ENCODE measurements at regions not wholly inside any gene's neighbourhood (a gene's known extent, or its start where the extent isn't known, plus 50 kb on each side); places are given as distances from the start of the nearest gene placed in this dataset.
"Not testable (repeated sequence)": the region's sequence is repeated elsewhere in the genome, so short reads cannot be mapped to it uniquely, and the experiment has no call there.

DNA sequence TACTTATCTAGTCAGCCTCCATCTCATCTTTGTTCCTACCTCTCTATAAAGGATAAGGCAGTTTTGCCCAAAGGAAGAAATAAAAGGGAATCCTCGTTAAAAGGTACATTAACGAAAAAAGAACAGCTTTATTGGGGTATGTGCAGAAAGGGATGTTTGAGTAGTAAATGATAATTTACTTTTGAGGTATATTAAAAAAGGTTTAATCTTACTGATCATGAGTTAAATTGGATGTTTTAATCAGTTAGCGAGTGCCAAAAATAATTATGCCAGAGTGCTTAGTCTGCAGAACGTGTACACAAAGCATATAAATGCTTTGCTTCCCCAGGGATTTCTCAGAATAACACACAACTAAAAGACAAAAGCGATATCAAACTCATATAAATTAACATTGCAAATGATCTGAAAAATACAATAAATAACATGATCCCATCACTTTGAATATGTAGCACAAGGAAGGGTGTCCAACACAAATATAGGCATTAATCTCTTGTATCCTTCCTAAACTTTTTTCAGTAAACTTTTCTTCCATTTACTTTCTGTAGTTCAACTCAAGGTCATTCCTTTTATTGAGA, 865.0 kb downstream of the NR2F1-AS1 start:
- DNase-seq (ENCODE audit: low read depth in 2 of 2) = no peak

DNA sequence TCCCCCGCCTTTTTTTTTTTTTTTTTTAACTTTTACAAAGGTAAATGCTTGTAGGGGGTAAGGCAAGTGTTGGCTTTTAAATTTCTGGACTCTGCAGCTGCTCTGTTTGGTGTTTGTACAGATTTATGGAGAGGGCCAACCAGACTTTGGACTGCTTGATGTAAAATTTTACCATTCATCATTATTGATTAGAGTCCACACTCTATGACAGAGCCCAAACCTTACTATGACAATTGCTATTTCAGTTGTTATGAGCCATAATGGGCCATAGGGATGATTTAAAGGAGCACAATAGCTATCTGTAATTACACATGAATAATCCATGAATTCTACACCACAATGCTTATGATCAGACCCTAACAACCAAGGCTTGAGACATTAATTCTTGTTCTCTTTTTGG, 867.2 kb downstream of the NR2F1-AS1 start:
- no peak for DNase-seq (ENCODE audit: low read depth in 2 of 2)

DNA sequence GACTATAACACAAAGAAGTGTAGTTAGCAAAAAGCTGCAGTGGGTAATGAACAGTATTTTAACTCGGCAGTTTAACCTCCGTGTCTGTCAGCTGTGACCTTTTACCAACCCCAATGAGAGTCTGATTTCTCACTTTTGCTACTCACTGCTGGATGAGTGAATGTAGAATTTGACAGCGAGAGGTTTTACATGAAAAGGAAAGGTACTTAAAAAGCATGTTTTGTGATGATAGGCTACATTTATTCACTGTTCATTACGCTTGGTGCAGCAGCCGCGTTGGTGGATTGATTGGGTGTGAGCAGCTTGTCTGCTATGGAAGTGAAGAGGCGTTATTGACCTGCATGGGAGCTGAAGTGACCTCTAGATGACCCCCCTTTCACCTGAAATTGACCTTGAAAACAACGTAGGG, 867.7 kb downstream of the NR2F1-AS1 start:
- DNase-seq (ENCODE audit: low read depth in 2 of 2) = no peak

DNA sequence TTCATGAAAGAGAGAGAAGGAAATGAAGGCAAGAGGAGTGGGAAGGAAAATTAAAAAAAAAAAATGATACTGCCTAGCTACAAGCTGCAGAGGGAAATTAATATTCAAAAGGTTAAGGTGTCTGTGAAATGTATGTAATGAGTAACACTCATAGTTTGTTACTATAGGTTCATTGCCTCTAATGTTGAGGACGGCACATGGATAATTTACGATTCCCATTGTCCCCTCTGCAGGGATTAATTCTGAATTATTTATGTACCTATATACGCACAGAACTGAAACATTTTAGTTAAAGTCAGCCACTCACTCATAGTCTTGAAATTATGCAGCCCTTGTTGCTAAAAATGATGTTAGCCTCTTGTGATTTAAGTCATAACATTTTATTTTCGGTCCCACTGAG, 869.1 kb downstream of the NR2F1-AS1 start:
- no peak for DNase-seq (ENCODE audit: low read depth in 2 of 2)

DNA sequence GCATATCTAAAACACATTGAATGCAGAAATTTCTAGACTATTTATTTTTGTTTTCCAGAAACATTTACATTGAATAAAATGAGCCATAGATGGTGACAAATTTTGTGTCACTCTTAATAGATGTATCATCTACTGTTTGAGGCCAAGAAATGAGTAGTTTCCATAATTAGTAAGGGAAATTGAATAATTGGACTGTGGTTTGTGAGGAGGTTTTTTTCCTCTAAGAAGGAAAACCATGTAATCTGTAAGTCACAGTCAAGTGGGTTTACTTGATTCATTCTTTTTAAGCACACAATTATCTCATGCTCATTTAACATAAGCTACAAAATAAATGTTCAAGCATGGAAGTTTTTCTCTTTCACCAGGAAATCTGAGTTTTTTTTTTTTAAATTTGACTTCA, 876.4 kb downstream of the NR2F1-AS1 start:
- DNase-seq (ENCODE audit: low read depth in 2 of 2) = no peak

DNA sequence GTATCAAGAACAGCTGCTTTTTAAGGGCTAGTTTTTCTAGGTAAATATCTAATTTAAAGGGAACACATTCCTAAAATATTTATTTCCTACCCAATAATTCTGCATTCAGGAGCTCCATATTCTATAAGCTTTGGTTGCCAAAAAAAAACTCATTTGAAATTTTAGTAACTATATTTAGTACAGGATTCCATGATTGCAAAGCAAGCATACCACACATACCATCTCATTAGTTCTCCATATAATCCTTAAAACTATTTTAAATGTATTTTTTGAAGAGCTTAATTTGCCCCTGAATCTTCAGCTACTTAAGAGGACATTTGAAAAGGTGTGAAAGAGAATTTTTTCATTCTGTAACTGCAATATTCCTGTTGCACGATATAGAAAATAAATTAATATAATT, 877.0 kb downstream of the NR2F1-AS1 start:
- no peak for DNase-seq (ENCODE audit: low read depth in 2 of 2)

DNA sequence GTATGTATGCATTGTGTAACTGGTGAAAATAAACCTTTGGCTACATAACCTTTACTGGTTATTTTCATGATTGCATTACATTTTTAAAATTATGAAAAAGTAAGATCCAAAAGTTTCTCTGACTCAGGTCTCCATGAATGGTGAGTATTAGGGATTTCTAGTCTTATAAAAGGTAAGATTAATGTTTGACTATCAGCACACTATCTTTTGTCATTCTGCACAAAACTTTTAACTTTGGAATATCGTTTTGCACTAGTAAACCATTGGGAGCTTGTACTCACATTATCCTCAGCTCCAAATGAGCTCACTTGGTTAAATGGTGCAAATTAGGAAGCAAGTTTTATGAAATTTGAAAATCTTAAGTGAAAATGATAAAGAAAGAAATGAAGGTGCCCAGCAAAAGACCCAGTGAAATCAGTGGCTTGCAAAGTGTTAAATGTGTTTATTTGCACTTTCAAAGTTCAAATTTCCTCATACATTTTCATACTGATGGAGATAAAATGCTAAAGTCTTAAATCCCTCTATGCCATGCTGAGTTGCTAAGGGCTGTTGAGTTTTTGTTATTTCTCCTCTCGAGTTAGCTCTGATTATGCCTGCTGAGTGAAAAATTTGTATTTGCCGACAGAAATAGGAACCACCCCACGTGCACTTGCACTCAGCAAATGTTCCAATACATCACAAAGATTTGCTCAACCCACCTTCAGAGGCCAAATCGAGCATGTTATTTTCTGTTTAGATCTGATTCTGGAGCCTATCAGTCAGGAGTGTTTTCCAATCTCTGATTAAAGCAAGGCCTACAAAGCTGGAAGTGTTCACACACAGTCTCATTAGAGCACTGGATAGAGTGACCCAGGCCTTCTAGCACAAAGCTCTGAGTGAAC, 885.7 kb downstream of the NR2F1-AS1 start:
- no peak for DNase-seq (ENCODE audit: low read depth in 2 of 2)

DNA sequence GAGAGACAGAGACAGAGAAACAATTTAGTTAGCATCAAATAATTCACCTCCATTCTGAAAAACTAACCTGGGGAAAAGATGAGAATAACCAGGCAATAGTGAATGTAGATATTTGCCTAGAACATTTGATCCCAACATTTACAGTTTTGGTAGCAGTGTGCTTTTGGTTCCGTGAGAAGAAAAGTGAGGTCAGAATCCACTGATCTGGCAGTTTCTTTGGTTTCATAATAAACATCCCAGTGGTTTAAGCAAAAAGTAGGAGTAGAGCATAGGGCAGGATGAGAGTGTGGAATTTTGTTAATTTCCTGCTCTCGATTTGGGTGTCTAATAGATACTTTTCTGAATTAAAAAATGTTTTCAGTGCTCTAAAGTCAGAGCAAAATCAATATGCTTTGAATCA, 887.0 kb downstream of the NR2F1-AS1 start:
- peak in 1 of 2 donors; percentile 2 for DNase-seq (ENCODE audit: low read depth in 2 of 2)

DNA sequence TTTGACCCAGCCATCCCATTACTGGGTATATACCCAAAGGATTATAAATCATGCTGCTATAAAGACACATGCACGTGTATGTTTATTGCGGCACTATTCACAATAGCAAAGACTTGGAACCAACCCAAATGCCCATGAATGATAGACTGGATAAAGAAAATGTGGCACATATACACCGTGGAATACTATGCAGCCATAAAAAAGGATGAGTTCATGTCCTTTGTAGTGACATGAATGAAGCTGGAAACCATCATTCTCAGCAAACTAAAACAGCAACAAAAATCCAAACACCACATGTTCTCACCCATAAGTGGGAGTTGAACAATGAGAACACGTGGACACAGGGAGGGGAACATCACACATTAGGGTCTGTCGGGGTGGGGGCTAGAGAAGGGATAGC, 889.1 kb downstream of the NR2F1-AS1 start:
- not testable (repeated sequence) for DNase-seq (ENCODE audit: low read depth in 2 of 2)

DNA sequence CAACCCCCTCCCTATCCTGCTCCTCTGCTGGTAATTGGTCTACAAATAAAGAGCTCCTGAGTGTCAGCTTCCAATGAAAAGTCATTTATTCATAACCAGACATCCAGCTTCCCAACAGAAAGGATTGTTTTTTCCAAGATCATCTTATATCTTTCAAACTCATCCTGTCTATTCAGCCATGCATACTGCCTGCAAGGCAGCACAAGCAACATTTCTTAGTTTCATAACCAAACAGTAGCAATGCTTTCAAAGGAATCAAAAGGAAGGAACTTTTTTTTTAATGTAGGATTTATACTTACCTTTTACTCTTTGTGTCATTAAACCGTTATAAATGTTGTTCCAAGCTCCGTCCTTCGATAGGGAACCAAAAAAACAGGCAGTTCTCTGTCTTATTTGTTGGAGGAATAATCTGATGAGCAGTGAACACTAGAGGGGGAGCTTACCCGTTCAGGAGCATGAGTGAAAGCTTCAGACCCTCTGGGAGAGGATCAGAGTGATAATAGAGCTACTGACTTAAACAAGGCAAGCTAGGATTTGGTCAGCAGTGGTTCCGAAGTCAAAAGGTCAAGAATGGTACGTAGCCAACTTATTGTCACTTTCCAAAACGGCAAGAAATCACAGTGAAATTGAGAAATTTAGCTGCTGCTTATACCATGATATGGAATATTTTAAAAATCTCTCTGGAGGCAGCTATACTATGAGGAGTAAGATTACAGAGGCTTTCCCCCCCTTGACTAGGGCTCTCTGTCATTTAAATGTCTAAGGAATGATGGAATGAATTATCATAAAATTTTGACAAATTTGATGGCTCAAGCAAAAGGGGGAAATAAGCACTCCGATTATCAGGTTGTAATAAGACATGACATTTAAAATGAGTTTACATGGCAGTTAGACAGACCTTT, 892.9 kb downstream of the NR2F1-AS1 start:
- DNase-seq (ENCODE audit: low read depth in 2 of 2) = peak; percentile 50 to 78

DNA sequence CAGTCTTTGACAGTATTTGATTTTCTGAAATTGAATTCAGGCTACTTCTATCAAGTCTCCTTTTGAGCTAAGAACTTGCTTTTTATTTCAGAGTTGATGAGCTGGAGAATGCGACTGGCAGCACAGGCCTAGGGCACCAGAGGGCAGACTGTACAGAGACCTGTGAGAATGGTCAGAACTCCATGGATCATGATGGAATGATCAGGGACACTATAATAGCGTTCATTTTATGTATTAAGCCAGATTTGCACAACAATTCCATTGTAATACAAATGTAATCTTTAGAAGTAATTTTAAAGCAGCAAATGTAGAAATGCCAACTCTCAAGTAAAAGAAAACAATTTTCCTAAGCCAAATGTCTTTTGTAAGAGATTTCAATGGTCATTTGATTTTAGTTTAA, 902.4 kb downstream of the NR2F1-AS1 start:
- DNase-seq (ENCODE audit: low read depth in 2 of 2) = peak; percentile 2 to 39

DNA sequence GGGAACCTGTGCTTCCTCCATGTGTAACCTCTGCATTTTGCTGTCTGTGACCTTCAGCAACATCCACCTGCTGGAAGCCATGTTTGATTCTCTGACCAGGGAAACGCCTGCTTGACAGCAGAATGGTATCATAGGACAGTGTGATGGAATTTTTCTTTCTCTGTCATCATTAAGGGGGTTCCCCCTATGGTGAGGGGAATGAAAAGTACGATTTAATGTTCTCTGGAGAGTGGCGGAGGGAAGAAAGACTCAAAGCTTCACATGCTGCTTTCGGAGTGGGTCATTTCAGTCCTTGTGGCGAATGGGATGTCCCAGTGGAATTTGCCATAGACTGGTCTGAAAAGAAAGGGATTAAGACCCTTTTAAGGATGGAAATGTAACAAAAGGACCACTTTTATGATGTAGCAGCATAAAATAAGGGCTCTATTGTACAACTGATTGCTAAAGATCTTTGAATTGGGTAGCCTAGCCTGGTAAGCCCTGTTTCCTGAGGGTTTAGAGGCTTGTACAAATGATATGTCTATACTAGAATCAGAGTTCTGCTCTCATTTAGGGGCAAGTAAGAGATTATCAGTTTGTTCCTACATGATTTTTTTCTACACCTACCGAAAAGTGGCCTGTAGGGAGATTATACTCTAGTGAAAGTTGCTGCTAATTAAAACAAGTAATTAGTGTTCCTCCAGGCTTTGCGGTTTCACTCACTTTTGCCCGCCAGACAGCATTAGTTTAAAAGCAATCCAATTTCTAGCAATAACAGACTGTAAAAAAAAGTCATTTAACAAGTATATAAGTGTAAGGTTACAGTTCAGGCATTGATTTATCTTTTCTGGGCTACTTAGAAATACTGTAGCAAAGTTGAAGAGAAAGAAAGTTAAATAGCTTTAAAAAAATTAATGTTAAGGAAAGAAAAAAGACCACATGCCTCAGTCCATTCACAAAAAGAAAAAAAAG, 904.5 kb downstream of the NR2F1-AS1 start:
- no peak for DNase-seq (ENCODE audit: low read depth in 2 of 2)

DNA sequence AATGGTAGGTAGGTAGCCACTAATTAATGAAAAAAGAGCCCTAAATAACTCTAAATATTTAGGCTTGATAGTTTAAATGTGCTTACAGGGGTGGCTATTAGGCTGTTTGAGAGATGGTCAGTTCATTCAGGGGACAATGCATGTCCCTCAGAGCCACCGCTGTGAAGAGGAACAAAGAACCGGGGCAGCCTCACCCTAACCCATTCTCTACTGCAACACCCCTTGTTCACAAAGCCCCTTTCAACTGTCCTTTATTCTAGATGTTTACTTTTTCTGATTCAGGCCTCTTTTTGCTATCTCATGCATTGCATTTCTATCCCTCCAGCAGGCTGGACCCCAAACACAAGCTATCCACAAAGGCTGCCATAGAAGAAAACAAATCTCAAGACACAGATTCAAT, 906.7 kb downstream of the NR2F1-AS1 start:
- no peak for DNase-seq (ENCODE audit: low read depth in 2 of 2)

DNA sequence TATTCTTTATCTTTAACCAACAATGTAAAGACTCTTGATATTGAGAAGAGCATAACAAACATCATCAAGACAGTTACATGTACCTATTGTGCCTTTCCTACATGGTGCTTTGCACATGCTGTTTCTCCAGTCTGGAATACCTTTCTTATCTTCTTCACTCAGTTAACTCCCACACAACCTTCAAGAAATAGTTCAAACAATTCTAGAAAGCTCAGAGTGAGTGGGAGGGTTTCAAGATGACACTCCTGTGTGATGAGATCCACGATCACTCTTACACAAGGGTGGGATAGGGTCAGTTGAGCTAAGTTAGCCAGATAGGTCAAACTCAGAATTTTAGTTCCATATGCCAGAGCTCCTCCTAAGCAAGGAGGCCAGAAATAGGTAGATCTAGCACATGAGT, 915.5 kb downstream of the NR2F1-AS1 start:
- no peak for DNase-seq (ENCODE audit: low read depth in 2 of 2)

DNA sequence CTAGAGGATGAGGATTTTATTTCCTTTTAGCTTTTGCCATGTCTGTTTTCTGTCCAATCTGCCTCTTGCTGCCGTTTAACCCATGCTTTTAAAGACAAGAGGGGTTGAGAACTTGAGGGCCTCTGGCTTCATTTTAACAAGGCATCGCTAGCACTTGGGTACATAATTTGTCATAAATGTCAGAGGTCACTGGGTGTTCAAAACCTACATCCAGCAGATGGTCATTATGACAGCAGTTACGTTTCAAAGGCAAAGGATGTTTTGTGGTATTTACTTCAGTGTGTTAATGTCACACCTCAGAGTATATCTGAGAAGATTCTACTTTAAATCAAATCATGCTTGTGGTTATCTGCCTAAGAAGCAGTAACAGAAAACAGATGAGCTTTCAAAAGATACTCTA, 918.3 kb downstream of the NR2F1-AS1 start:
- no peak for DNase-seq (ENCODE audit: low read depth in 2 of 2)

DNA sequence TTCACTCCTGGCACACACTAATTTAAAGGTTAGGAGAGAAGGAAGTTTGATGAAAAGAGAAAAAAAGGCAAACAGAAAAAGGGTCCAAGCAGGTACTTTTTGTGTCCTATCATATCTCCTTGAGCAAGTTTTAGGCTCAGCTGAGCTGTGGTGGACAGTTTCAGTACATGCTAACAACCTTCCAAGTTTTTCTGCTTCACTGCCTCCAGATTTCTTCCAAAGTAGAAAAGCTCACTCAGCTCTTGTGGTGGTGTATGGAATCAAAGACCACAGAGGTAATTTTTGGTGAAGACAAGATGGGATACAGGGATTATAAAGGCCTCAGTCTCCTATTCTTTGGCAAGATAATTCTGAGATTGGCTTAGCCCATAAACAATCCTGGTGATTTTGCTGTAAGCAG, 921.8 kb downstream of the NR2F1-AS1 start:
- DNase-seq (ENCODE audit: low read depth in 2 of 2) = no peak

DNA sequence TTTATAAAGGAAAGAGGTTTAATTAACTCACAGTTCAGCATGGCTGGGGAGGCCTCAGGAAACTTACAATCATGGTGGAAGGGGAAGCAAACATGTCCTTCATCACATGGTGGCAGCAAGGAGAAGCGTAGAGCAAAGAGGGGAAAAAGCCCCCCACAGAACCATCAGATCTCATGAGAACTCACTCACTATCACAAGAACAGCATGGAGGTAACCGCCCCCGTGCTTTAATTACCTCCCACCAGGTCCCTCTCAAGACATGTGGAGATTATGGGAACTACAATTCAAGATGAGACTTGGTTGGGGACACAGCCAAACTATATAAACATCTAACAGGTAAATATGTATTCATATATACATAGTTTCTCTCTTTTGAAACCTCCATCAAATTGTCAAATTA, 926.4 kb downstream of the NR2F1-AS1 start:
- not testable (repeated sequence) for DNase-seq (ENCODE audit: low read depth in 2 of 2)

DNA sequence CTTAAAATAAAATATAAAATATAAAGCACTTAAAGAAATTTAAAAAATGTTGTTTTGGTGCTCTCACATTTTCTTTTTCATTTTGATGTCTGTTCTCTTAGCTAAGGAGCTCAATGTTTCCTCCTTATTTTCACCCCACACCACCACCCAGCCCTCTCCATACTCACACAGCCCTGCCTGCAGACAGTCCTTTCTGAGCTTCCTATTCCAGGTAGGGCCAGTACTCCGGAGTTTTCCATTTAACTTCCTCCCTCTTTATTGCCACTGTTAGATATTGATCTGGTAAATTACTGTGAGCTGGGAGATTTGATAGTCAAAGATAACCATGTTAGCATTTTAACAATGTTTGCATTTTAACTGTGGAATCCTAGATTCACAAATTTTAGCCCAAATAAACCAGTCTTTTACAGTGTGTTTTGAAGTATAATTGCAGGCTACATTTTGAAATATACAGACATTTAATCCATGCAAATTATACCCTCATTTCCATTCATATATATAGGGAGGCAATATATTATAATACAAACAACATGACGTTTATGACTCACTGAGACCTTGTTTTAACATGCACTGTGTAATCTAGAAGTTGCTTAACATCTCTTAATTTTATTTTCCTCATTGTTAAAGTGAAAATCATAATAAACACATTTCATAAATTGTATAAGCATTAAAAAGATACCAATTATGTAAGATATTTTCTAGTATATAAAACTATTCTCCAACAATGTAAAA, 927.1 kb downstream of the NR2F1-AS1 start:
- DNase-seq (ENCODE audit: low read depth in 2 of 2) = no peak

DNA sequence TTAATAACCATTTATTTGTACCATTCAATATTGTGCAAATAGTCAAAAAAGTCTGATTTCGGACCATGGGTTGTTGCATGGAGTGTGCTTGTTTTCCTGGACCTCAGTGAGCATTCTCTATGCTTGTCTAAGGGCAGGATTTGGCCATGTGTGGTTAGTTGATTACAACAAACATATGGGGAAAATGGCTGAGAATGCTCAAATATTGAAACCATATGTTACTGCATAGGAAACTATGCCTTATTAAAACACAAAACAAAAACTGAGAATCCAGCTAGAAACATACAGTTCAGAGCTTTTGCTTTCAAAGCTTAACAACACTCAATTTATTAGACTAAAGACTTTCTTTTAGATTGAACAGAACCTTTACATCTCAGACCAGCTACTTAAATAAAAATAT, 928.3 kb downstream of the NR2F1-AS1 start:
- no peak for DNase-seq (ENCODE audit: low read depth in 2 of 2)

DNA sequence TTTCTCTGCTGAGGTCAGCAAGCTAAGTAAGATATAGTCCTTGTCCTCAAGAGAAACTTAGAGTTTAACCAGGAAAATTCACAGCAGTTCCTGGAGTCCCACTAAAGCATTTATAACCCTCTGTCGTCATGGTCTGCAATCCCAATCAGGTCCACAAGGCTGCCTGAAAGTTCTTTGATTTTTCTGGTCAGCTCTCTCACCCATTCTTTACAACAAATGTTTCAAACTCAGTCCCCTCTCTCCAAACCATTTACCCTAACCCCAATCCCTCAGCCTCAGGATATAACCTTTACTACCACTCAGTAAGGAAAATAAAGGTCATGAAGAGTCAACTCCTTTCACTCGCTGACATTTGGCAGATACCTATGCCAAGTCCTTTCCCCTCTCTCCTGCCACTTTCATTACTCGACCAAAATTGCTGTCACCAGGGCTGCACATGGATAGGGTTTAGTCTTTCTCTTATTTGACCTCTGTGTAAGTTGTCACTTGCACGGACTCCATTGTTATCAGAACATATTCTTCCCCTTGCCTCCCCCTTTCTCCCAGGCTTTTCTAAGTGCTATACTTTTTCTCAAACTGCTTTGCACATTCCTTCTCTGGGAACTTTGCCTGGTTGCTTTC, 936.6 kb downstream of the NR2F1-AS1 start:
- peak in 1 of 2 donors; percentile 18 for DNase-seq (ENCODE audit: low read depth in 2 of 2)

All from lung microvascular endothelial cell (primary cell).